Activated CD4-positive, alpha-beta T cell treated with anti-CD3 and anti-CD28 coated beads, Interleukin-2, amount 50 U/mL, for 24 hours (primary cell): ENCODE measurements at regions not wholly inside any gene's neighbourhood (a gene's known extent, or its start where the extent isn't known, plus 50 kb on each side); places are given as distances from the start of the nearest gene placed in this dataset.

ENCODE experiments used
- DNase-seq, 2 donors: peaks; one replicate each; pipeline ENCODE4 v3.0.0-alpha.2; 2020; ENCODE audit warnings: low read depth in 1 of 2, low spot score in 1 of 2

DNA sequence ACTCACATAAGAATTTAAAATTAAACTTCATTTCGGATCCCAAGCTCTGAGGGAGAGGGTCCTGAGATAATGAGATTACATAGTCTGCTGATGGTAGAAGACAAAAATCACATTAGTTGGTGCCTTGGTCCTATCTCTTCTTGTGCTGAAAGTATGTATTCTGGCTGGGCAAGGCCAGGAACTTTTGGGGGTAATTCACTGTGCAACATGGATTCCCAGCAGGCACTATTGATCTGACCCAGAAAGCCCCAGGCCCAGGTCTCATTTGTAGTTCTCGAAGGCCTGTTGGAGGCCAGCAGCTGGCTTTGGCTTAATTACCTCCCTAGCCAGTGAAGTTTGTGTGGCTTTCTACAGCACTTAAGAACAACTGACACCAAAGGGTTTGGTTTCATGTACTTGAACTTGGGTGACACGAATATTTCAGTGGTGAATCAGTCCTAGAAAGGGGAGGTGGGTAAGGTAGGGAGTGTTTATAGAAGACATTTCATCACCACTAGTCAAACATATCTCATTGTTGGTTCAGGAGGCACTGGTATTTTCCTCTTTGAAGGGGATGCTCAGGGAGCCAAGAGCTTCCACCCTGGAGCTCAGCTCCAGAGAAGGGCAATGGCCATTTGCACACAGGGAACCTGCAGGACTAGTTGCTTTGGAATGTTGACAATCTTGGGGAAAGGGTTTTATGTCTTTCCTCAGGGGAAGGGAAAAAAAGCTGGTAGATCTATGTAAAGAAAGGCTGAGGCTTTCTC lies 217.8 kb downstream of the OSR1 start:
- DNase-seq: no peak

DNA sequence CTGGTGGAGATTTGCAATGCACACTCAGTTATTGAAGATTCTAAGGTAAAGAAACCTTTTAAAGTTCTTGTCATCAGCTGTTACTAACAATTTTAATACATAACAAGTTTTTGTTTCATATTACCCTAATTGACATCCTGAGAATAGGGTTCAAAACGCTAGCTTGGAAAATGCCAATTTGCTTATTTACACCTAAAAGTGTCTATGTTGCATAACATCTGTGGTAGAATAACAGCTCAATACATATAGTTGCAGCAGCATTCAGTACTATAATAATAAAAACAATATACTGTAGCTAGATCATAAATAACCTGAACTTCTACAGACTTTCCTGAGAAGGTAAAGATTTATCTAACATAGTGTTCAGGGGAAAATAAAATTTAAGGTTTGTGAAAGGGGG lies 219.0 kb downstream of the OSR1 start:
- DNase-seq: no peak

DNA sequence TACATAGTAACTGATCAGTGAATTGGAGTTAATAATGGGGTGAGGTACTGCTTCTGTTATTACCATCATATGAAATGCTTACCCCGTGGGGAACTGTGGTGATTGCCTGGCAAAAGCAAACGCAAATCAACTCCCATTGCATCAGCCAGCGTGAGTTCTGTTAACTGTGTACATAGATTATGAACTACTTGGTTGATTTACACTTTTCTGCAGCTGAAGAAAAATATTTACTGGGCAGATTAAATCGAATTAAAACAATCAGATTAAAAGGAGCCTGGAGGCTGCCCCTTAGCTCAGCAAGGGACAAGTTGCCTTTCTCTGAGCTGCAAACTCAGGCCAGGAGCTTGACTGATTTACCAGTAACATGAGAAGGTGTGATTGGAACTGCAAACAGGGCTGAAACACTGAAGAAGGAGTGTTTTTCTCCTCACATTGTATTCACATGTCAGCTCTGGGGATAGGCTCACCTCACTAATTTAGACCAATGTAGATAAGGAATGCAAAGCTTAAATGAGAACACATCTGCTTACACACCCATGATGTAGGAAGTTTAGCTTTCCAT lies 220.1 kb downstream of the OSR1 start:
- no peak for DNase-seq

DNA sequence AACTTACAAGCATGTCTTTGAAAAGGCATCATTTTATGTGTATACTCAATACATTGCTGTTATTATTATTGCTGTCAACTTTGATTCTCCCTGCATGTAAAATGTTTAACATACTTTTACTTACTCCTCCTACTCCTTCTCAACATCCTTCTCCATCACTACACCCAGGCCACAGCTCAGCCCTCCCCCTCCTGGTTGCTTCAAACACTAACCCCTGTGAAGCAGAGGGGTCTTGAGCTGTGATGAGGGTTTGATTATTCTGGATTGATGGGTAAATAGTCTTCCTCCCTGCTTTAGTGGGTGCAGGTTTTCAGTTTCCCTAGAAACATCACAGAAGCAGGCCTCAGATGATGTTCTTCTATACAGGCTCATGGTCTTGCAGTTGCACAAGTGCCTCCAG lies 221.0 kb downstream of the OSR1 start:
- no peak for DNase-seq

DNA sequence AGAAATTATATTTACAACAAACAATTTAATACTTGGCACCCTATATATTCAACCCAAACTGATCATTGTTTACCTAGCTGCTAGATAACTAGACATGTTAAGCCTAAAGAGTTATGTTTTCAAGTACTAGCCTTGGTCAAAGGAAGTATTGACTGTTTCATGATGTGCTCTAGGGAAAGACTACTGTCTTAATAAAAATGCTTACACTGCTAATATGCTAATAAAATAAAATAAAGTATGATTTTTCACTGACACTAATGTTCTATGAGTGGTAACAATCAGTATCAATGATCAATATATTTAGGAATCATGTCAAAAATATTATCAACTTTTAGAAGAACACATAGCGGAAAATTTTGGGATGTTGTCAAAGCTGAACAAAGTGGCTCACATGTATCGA lies 225.5 kb downstream of the OSR1 start:
- no peak for DNase-seq

DNA sequence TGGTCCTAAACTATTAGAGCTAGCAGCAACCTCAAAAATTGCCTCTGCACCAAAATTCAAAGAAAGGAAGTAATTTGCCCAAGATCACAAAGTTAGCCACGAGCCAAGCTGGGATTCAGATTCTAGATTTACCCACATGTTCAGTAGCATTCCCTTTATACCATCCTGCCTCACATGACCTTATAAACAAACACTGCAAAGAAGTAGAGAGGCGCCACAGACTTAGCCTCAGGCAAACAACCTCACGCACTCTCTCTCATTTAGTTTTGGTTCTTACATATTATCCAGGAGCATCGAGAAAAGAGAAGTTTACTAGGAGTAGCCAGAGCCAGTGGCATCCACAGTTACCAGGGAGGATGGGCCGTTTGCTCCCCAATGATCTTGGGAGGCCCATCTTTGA lies 226.6 kb downstream of the OSR1 start:
- DNase-seq: no peak

DNA sequence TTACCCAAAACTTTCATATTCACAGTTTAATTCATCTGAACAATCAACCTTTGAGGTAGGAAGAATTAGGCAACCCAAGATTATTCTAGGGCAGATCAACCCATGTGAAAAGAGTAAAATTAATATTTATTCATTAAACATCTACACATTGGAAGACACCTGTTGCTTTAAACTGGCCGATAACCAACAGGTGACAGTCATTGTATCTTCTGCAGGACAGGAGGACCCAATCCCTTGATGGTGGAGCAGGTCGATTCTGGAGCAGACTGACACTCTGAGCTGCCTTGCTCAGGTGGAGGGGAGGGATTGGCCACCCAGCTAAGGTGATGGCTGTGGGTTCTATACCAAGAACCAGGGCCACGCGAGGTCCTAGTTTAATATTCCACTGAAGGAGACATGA lies 230.3 kb downstream of the OSR1 start:
- DNase-seq: no peak

DNA sequence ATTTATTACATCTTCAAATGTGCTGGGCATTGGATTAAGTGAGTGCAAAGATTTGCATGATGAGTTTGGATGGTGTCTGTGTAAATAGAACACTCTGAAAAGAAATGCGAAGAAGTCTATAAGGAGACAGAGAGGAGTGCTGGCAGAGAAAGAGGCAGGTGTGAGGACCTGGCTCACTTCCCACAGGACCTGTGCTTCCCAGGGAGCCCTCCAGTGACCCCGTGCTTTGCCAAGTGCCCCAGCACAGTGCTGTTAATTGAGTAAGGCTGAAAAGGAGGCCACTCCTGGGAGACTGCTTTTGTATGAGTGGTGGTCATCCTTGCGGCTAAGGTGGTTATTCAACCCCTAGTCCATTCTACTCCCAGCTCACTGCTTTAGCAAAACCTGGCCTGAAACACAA lies 230.8 kb downstream of the OSR1 start:
- no peak for DNase-seq

DNA sequence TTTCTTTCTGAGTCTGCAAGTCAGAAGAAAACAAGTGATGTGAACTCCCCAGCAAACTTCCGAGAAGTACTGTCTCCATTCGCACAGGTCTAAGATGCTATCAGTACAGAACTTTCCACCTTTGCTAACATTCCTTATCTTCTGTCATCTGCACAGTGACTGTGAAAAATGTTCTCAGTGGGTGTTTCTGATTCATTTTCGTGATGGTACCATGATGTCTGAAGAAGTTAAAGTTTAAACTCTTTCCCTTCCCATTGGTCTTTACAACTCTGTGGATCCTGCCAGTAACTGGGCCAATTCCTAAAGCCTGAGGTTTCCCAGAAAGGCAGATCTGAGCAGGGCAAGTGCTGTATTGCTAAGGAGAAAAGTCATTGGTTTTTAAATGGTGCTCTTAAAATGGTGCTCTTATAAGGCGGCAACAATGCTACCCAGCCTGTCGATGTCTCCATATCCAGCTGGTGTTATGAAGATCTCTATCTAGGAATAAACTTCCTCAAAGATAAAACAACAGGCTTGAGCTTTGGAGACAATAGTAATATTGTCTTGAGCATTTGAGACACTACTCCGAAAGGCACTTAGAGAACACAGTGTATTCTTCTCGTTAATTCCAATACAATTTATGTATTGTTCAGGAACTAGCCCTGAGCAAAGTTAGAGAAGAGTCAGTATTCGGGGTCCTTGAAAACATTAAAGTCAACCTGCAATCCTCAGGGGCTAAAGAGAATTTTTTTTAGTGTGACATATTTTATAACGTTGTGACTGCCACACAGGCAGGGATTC lies 232.3 kb downstream of the OSR1 start:
- DNase-seq: no peak

DNA sequence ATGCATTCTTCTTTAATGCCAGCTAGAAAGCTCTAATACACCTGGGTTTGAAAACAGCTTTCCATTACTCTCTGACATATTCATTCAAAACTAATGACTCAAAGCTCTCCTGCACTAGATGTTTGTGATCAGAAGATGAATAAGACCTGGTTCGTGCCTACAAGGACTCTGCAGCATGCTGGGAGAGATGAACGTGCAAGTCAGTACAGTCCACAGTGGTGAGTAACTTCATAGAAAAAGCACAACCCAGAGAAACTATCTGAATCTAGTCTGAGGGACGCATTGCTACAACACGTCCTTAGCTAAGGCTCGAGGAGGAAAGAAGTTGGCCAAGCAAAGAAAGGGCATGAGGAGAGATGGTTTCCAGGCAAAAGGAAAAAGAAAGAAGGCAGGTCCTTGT lies 234.3 kb downstream of the OSR1 start:
- no peak for DNase-seq

DNA sequence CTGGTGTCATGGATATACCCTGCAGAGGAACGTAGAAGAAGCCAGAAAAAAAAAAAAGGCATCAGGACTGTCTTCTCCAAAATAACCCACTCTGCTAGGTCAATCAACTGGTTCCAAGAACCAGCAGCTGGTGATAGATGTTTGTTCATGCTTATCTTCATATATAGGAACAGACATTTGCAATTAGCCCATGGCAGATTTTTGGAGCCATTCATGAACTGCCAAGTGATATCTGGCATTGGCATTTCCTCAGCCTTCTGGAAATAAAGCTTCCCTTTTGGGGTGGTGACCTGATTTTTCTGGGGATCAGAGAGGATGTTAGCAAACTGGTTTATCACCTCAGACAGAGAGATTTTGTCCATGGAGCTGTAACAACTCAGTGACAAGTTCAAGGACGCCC lies 234.9 kb downstream of the OSR1 start:
- no peak for DNase-seq

DNA sequence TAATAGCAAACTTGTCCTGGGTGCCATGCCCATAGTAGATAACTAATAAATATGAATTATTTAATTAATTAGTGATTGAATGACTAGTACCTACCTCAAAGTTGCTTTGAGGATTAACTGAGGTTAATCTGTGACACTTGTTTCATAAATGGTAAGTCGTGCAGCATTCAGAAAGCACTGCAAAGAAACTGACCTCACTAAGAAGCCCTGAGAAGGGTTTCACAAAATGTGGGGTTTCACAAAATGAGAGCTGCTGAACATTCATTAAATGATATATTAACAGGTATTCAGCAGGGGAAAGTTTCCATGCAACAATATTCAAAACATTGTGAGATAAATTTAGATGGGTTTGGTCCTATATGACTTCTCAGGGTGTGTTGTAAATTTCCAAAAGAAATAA lies 236.2 kb downstream of the OSR1 start:
- no peak for DNase-seq

DNA sequence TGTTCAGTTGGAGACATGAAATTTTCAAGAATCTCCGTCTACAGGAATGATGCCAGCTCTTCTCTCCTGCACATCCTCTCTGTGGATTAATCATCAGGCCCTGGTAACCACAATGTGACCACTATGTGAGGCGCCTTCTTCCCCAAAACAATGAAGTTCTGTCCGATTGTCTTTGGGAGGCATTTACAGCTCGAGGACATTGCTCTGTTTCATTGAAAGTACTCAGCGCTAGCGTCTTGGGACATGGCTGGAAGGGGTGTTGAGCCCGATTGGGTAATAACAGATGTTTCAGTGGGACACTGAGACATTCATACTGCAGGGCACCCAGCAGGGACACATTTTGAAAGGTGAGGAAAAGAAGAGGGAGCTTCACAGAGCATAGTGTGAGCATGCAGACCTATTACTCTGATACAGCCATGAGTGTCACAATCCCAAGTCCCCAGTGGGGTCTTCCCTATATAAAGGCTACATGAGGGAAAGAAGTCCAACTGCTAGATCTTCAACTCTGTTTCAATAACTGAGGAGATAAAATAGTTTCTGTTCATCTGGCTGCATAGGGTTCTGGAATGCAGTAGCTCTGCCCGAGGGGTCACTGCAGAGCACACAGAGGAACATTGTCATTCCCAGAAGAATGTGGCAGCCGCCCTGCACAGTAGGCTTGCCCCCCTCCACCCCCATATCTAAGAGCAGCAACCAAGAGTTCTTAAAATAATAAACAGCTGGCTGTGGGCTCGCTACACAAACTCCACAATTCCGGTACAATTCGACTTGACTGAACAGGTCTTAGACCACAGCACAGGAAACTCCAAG lies 237.3 kb downstream of the OSR1 start:
- no peak for DNase-seq

DNA sequence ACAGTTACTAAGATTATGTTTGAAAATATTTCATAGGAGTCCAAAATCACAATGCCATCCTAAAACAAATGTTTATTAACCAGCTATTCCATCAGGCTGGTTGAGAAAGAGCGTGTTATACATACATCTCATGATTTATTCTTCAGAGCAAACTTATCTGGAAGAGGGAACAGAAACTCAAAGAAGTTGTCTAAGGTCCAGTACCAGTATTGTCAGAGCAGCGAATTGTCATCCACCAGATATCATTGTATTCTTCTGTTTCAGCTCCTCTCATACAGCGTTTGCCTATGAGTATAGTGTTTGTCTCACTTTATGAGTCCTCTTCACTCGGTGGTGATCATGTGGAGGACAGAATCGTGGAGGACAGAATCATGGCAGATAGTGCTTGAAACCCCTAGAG lies 238.2 kb downstream of the OSR1 start:
- no peak for DNase-seq

DNA sequence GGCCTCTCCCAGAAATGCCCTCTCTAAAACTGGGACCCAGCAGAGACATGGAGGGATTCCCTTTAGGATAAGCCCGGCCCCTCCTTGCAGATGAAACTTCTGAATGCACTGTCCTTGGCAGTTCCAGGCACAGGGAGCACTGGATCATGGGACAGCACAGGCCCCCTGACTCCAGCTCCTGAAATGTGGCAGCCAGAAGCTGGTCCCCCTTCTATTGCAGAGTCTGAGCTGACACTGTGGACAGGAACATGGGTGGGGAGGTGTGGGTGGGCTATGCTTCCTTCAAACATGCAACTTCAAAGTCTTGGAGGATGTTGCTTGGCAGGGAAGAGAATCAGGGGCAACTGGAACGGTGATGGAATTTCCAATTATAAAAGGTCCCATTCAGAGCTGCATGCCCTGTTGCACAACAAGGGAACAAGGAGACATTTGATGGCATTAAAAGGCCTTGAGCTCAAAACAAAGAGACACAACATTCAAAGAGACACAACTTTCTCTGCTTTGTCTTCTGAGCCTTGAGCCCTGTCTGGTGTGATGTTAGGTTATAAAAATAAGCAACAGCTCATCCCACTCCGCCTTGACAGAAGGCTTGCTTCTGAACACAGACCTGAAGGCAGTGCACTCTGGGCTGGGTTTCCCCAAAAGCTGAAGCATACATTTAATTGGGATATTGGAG lies 239.0 kb downstream of the OSR1 start:
- DNase-seq: no peak

DNA sequence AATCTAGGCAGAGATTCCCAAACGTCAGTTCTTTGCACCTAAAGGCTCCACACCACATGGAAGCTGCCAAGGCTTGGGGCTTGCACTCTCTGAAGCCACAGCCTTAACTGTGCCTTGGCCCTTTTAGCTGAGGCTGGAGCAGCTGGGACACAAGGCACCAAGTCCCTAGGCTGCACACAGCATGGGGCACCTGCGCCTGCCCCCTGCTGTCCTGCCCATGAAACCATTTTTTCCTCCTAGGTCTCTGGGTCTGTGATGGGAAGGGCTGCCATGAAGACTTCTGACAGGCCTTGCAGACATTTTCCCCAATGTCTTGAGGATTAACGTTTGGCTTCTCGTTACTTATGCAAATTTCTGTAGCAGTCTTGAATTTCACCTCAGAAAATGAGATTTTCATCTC lies 241.5 kb downstream of the OSR1 start:
- no peak for DNase-seq

DNA sequence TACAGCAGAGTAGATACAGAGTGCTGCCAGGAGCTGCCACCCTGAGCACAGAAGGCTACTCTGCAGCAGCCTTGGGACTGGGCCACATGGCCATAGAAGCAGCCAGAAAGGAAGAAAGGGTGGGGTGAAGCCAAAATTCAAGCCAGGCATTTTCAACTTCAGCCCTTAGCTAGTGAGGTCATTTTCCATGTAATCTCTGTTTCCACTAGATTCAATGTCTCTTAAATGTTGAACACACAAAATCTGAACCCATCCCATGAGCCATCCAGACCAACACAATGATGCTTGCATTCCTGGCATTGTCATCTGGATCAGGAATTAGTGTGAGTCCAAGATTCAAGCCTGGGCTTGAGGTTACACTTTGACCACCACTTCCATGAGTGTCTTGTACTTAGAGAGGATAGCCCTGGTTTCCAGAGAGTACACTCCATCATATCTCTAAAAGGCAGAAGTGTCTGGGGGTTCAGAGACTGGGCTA lies 243.6 kb downstream of the OSR1 start:
- DNase-seq: no peak

DNA sequence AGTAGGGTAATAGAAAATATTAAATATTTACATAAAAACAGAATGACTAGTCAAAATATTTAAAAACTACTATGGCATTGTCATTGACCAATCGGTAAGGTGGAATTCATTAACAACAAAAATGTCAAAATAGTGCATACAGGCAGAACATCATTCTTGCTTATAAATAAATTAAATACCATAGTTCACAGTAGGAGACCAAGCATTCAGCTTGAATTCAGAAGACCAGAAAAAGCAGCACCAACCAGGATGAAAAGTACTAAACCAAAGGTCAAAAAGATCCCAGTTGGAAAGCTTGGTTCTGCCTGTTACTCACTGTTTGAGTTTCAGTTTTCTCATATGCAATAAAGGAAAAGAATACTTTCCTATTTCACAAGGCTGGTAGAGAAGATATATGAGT lies 244.3 kb downstream of the OSR1 start:
- DNase-seq: no peak

DNA sequence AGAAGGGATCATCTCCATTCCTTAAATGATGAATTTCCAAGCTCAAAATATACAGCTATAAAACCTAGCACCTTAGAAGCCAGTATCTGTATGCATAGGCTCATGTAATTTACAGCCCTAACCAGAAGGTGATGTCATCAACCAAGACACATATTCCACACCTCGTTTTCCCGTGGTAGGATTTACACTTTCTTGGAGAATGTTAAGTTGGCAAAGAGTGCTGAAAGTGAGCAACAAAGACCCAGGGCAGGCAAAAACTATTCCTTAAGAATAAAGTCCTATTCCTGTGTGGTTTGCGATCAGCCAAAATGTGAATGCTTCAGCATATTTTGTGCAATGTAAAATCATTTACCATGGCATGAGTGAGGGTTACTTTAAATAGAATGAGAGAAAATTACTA lies 247.1 kb downstream of the OSR1 start:
- no peak for DNase-seq

DNA sequence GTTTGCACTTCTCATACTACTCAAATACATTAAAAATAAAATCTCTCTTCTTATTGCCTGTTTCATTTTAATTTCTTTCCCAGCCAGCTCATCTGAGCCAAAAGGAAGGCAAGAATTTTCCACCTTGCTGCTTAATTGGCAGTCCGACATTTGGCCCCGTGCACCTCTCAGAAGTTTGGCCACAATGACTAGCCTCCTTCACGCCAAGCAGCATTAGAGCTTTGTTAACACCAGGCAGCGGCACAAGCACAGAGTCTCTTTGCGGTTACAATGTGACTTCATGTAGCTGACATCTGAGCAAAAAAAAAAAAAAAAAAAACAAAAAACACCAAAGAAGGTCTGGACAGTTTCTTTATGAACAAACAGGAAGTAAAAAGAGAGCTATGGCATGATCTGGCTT lies 248.9 kb downstream of the OSR1 start:
- DNase-seq: no peak

DNA sequence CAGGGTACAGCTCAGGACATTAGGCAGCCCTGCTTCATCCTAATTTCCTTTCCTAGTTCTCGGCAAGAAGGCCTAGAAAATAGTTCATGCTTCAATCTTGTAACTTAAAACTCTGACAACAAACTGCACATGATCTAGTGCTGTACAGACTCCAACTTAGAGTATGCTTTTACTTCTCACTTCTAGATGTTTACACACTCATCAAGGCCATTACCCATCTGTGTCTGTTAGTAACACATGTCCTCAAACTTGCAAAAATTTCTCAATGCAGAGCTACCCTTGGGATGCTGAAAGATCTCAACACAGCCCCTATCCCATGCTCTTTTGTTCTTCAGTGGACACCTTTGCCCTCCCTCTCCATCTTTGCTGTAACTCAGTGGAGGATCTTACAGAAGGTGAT lies 252.0 kb downstream of the OSR1 start:
- DNase-seq: no peak
